GM12865 (cell line): ENCODE measurements at regions not wholly inside any gene's neighbourhood (a gene's known extent, or its start where the extent isn't known, plus 50 kb on each side); places are given as distances from the start of the nearest gene placed in this dataset.

Source experiments
- DNase-seq: peaks from one replicate; pipeline ENCODE4 v3.0.0; 2010; ENCODE audit warnings: low read depth
- H3K4me3 ChIP-seq: 2 replicates; pipeline ENCODE4 v1.5.1; 2011; ENCODE audit warnings: mild to moderate bottlenecking, low read depth, low read length, control low read depth
- CTCF ChIP-seq: IDR thresholded peaks from 2 replicates; pipeline ENCODE4 v1.5.1; 2011; ENCODE audit warnings: low read length, control low read depth, low read depth, inconsistent platforms; ENCODE audit not compliant: insufficient read depth; ENCODE audit errors: missing control alignments

GRCh38 chr15:81907521-81907920 is 138.3 kb downstream of the MEX3B start:
- DNase-seq, result no peak
- TF ChIP-seq CTCF, result no peak

GRCh38 chr15:81905889-81906288 is 139.9 kb downstream of the MEX3B start:
- DNase-seq, result no peak
- no peak overlapping the region for H3K4me3 ChIP-seq
- no peak for TF ChIP-seq CTCF

More at GRCh38 chr15:81907521-81907920, 138.3 kb downstream of the MEX3B start:
- no peak overlapping the region for H3K4me3 ChIP-seq

GRCh38 chr15:81901319-81901718 is 144.5 kb downstream of the MEX3B start:
- no peak for DNase-seq
- H3K4me3 ChIP-seq, result no peak overlapping the region
- no peak for TF ChIP-seq CTCF

GRCh38 chr15:81899730-81900129 is 146.1 kb downstream of the MEX3B start:
- no peak for DNase-seq
- no peak overlapping the region for H3K4me3 ChIP-seq
- no peak for TF ChIP-seq CTCF

GRCh38 chr15:81899024-81899423 is 146.8 kb downstream of the MEX3B start:
- no peak for DNase-seq
- H3K4me3 ChIP-seq, result no peak overlapping the region
- TF ChIP-seq CTCF, result no peak

GRCh38 chr15:81897057-81897677 is 148.7 kb downstream of the MEX3B start:
- no peak overlapping the region for H3K4me3 ChIP-seq
- no peak for TF ChIP-seq CTCF
- DNase-seq, result no peak

- TF ChIP-seq CTCF, result no peak
- H3K4me3 ChIP-seq, result no peak overlapping the region
- no peak for DNase-seq
Observed at GRCh38 chr15:81896356-81896755, 149.5 kb downstream of the MEX3B start.
